ENCODE measurements at regions not wholly inside any gene's neighbourhood (a gene's known extent, or its start where the extent isn't known, plus 50 kb on each side); places are given as distances from the start of the nearest gene placed in this dataset.

- Histone ChIP-seq H3K27me3 (replicated peaks in 1 of 4; ENCODE audit: control extremely low read depth in 1 of 4, control insufficient read depth in 3 of 4, insufficient read depth in 4 of 4, low read length in 3 of 4) (no peaks in the 10 kb centered on the region), H3K4me3 (ENCODE audit: control extremely low read depth in 1 of 5, extremely low read depth in 1 of 5, insufficient read depth in 1 of 5, low read depth in 2 of 5, low read length in 4 of 5) (no peak overlapping the region), H3K4me2 (replicated peaks; ENCODE audit: low read depth, low read length, poor library complexity, severe bottlenecking) (no peak overlapping the region), H3K4me1 (ENCODE audit: control insufficient read depth in 2 of 2, insufficient read depth in 2 of 2, low read length in 2 of 2) (no peaks in the 10 kb centered on the region), H3K79me2 (ENCODE audit: control insufficient read depth, insufficient read depth, low read length) (no peaks in the 10 kb centered on the region), H4K20me1 (ENCODE audit: control insufficient read depth, insufficient read depth, low read length, poor library complexity, severe bottlenecking) (no peaks in the 10 kb centered on the region), H3K27ac (ENCODE audit: low read length in 2 of 2) (no peak overlapping the region), H2AFZ (ENCODE audit: insufficient read depth, low read depth, low read length, poor library complexity, severe bottlenecking) (no peak overlapping the region), H3K9me3 (ENCODE audit: control extremely low read depth in 1 of 3, control insufficient read depth in 2 of 3, insufficient read depth in 1 of 3, low read length in 2 of 3) (no peaks in the 10 kb centered on the region), H3K36me3 (replicated peaks in 1 of 2; ENCODE audit: control extremely low read depth in 1 of 2, control insufficient read depth in 1 of 2, extremely low read depth in 1 of 2, insufficient read depth in 2 of 2, low read length in 1 of 2) (no peaks in the 10 kb centered on the region), H3K9ac (ENCODE audit: low read length) (no peak overlapping the region)
- CTCF ChIA-PET: no interaction called here
- POLR2A ChIA-PET: no interaction called here
- H3K27me3 Mint-ChIP-seq: no peaks in the 10 kb centered on the region
- ATAC-seq (ENCODE audit: low read depth): no peak
- H3K4me3 Mint-ChIP-seq: no peak overlapping the region
- no peak overlapping the region for H3K27ac Mint-ChIP-seq
- H3K9me3 Mint-ChIP-seq (ENCODE audit: insufficient read depth): no peaks in the 10 kb centered on the region
- intact Hi-C loops (cut with micrococcal nuclease): no loop called here
- H3K4me1 Mint-ChIP-seq: no peaks in the 10 kb centered on the region
- no peak for DNase-seq
- TF ChIP-seq CTCF (IDR thresholded peaks at IDR 0.05) (no peak), EZH2 (IDR thresholded peaks at IDR 0.05; ENCODE audit: borderline replicate concordance, insufficient read depth, low read depth, low read length, poor library complexity, severe bottlenecking) (no peak)
Observed at GRCh38 chr2:138866797-138867196, 86.6 kb upstream of the NXPH2 start.

GRCh38 chr2:138853761-138854160 lies 73.6 kb upstream of the NXPH2 start:
- no peak for DNase-seq

More at GRCh38 chr2:138853761-138854160, 73.6 kb upstream of the NXPH2 start:
- Histone ChIP-seq H4K20me1 (ENCODE audit: control insufficient read depth, insufficient read depth, low read length, poor library complexity, severe bottlenecking) (no peaks in the 10 kb centered on the region), H2AFZ (ENCODE audit: insufficient read depth, low read depth, low read length, poor library complexity, severe bottlenecking) (no peak overlapping the region), H3K36me3 (replicated peaks in 1 of 2; ENCODE audit: control extremely low read depth in 1 of 2, control insufficient read depth in 1 of 2, extremely low read depth in 1 of 2, insufficient read depth in 2 of 2, low read length in 1 of 2) (no peaks in the 10 kb centered on the region), H3K9ac (ENCODE audit: low read length) (no peak overlapping the region), H3K27ac (ENCODE audit: low read length in 2 of 2) (no peak overlapping the region), H3K4me3 (ENCODE audit: control extremely low read depth in 1 of 5, extremely low read depth in 1 of 5, insufficient read depth in 1 of 5, low read depth in 2 of 5, low read length in 4 of 5) (no peak overlapping the region), H3K4me1 (ENCODE audit: control insufficient read depth in 2 of 2, insufficient read depth in 2 of 2, low read length in 2 of 2) (no peaks in the 10 kb centered on the region), H3K4me2 (replicated peaks; ENCODE audit: low read depth, low read length, poor library complexity, severe bottlenecking) (no peak overlapping the region), H3K9me3 (ENCODE audit: control extremely low read depth in 1 of 3, control insufficient read depth in 2 of 3, insufficient read depth in 1 of 3, low read length in 2 of 3) (no peaks in the 10 kb centered on the region), H3K27me3 (replicated peaks in 1 of 4; ENCODE audit: control extremely low read depth in 1 of 4, control insufficient read depth in 3 of 4, insufficient read depth in 4 of 4, low read length in 3 of 4) (no peaks in the 10 kb centered on the region), H3K79me2 (ENCODE audit: control insufficient read depth, insufficient read depth, low read length) (no peaks in the 10 kb centered on the region)
- TF ChIP-seq EZH2 (IDR thresholded peaks at IDR 0.05; ENCODE audit: borderline replicate concordance, insufficient read depth, low read depth, low read length, poor library complexity, severe bottlenecking) (no peak), CTCF (IDR thresholded peaks at IDR 0.05) (no peak)
- Mint-ChIP-seq H3K27me3 (no peaks in the 10 kb centered on the region), H3K9me3 (ENCODE audit: insufficient read depth) (no peaks in the 10 kb centered on the region), H3K27ac (no peak overlapping the region), H3K4me3 (no peak overlapping the region), H3K4me1 (no peaks in the 10 kb centered on the region)
- 67% methylated on average over 1 of the region's 3 CpGs for WGBS (ENCODE audit: insufficient coverage)
- ChIA-PET POLR2A (no interaction called here), CTCF (no interaction called here)
- ATAC-seq (ENCODE audit: low read depth): no peak
- intact Hi-C loops (cut with micrococcal nuclease): no loop called here

Data from B cell (primary cell).